ENCODE measurements at regions not wholly inside any gene's neighbourhood (a gene's known extent, or its start where the extent isn't known, plus 50 kb on each side); places are given as distances from the start of the nearest gene placed in this dataset.

DNA sequence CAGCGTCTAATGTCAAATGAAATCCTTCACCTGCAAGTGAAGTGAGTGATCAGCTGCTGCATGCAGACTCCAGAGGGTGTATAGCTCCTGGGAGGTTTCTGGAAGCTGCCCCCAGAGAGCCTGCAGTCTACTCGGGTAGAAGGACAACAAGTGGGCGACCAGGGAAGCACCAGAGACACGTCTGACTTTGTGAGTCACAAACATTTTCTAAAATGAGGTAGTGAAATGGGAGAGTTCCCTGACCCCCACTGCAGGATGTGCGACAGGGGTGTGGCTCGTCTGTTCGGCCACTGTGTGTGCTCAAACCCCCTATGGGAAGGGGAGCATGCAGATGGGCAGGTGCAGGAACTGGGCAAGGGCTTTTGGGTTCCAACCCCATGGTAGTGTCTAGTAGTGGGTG, 177.1 kb upstream of the PRKCQ start:
- H3K27ac Mint-ChIP-seq: no peak overlapping the region
- H3K4me3 Mint-ChIP-seq: no peak overlapping the region
- H3K9me3 Mint-ChIP-seq: no peaks in the 10 kb centered on the region
- H3K36me3 Mint-ChIP-seq (ENCODE audit: low read depth): no peaks in the 10 kb centered on the region
- no peaks in the 10 kb centered on the region for H3K4me1 Mint-ChIP-seq (ENCODE audit: low read depth)
- H3K27me3 Mint-ChIP-seq (ENCODE audit: low read depth): peaks cover 35% of the 10 kb centered on the region

- Mint-ChIP-seq H3K4me1 (ENCODE audit: low read depth) (no peaks in the 10 kb centered on the region), H3K9me3 (no peaks in the 10 kb centered on the region), H3K36me3 (ENCODE audit: low read depth) (no peaks in the 10 kb centered on the region), H3K4me3 (no peak overlapping the region), H3K27me3 (ENCODE audit: low read depth) (peaks cover 35% of the 10 kb centered on the region), H3K27ac (no peak overlapping the region)
These were observed 176.6 kb upstream of the PRKCQ start for GRCh38 chr10:6756716-6757115.

DNA sequence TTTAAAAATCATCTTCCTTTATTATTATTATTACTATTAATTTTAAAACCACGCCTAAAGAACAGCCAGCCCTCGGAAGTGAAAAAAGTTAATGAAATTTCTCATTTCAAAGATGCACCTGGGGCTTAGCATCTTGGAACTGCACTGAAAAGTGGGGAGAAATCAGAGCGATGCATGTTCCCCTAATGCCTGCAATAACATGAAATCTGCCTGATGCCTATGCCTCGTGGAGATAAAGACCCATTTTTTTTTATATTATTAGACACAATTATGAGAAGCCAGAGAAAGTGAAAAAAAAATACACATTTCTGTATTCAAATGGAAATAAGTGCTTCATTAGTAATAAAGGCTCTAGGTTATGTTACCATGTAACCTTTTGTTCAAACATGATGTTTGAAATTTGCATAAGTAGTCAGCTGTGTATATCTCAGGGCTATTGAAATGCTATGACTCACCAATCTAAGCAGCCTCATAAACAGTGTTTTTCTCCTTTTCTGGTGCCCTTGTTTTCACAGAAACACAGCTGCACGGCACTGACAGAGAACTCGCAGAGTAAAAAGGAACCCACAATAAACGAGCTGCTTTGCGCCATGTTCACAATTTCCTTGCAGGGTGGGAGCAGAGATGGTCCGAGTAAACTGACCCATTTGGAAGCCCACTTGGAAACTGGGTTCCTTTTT, 175.8 kb upstream of the PRKCQ start:
- Mint-ChIP-seq H3K4me3 (no peak overlapping the region), H3K4me1 (ENCODE audit: low read depth) (no peaks in the 10 kb centered on the region), H3K27me3 (ENCODE audit: low read depth) (peaks cover 36% of the 10 kb centered on the region)

GRCh38 chr10:6753644-6754043, 173.6 kb upstream of the PRKCQ start:
- H3K27ac Mint-ChIP-seq: no peak overlapping the region
- no peaks in the 10 kb centered on the region for H3K4me1 Mint-ChIP-seq (ENCODE audit: low read depth)
- H3K4me3 Mint-ChIP-seq: no peak overlapping the region
- H3K9me3 Mint-ChIP-seq: no peaks in the 10 kb centered on the region
- H3K27me3 Mint-ChIP-seq (ENCODE audit: low read depth): peaks cover 28% of the 10 kb centered on the region
- no peaks in the 10 kb centered on the region for H3K36me3 Mint-ChIP-seq (ENCODE audit: low read depth)

More for the DNA sequence above, 175.8 kb upstream of the PRKCQ start:
- H3K27ac Mint-ChIP-seq: no peak overlapping the region
- no peaks in the 10 kb centered on the region for H3K36me3 Mint-ChIP-seq (ENCODE audit: low read depth)
- no peaks in the 10 kb centered on the region for H3K9me3 Mint-ChIP-seq

GRCh38 chr10:6751363-6751762, 171.3 kb upstream of the PRKCQ start:
- Mint-ChIP-seq H3K36me3 (ENCODE audit: low read depth) (no peaks in the 10 kb centered on the region), H3K4me1 (ENCODE audit: low read depth) (no peaks in the 10 kb centered on the region), H3K27me3 (ENCODE audit: low read depth) (peaks cover 18% of the 10 kb centered on the region), H3K9me3 (no peaks in the 10 kb centered on the region), H3K27ac (no peak overlapping the region), H3K4me3 (no peak overlapping the region)

GRCh38 chr10:6748981-6749635, 169.0 kb upstream of the PRKCQ start:
- H3K4me1 Mint-ChIP-seq (ENCODE audit: low read depth): no peaks in the 10 kb centered on the region
- H3K27ac Mint-ChIP-seq: no peak overlapping the region
- H3K27me3 Mint-ChIP-seq (ENCODE audit: low read depth): peaks cover 18% of the 10 kb centered on the region
- no peak overlapping the region for H3K4me3 Mint-ChIP-seq
- no peaks in the 10 kb centered on the region for H3K36me3 Mint-ChIP-seq (ENCODE audit: low read depth)
- H3K9me3 Mint-ChIP-seq: no peaks in the 10 kb centered on the region

DNA sequence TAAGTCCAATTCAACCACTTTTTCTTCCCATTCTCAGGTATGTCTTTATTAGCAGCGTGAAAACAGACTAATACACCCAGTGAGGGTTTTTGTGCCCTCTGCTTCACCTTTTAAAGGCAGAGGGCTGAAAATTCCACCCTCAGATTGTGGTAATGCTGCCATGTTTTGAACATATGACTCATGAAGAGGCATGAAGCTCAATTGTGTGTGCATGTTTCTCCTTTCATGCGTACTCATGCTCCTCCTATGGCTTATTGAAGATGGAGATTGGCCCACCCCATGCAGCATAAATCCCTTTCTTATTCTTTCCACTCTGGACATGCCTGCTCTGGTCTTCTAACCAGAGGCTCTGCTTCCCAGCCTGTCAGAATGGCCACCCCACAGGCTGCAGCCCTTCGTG, 168.0 kb upstream of the PRKCQ start:
- no peaks in the 10 kb centered on the region for H3K4me1 Mint-ChIP-seq (ENCODE audit: low read depth)
- peaks cover 14% of the 10 kb centered on the region for H3K27me3 Mint-ChIP-seq (ENCODE audit: low read depth)
- no peaks in the 10 kb centered on the region for H3K9me3 Mint-ChIP-seq
- H3K36me3 Mint-ChIP-seq (ENCODE audit: low read depth): no peaks in the 10 kb centered on the region
- H3K27ac Mint-ChIP-seq: no peak overlapping the region
- H3K4me3 Mint-ChIP-seq: no peak overlapping the region

- no peaks in the 10 kb centered on the region for H3K4me1 Mint-ChIP-seq (ENCODE audit: low read depth)
- no peaks in the 10 kb centered on the region for H3K36me3 Mint-ChIP-seq (ENCODE audit: low read depth)
- H3K27ac Mint-ChIP-seq: no peak overlapping the region
- no peaks in the 10 kb centered on the region for H3K9me3 Mint-ChIP-seq
- H3K4me3 Mint-ChIP-seq: no peak overlapping the region
- H3K27me3 Mint-ChIP-seq (ENCODE audit: low read depth): peaks cover 14% of the 10 kb centered on the region
These were observed 166.7 kb upstream of the PRKCQ start for GRCh38 chr10:6746782-6747181.

- Mint-ChIP-seq H3K4me3 (no peak overlapping the region), H3K27me3 (ENCODE audit: low read depth) (peaks cover 11% of the 10 kb centered on the region), H3K4me1 (ENCODE audit: low read depth) (peaks cover 8% of the 10 kb centered on the region), H3K36me3 (ENCODE audit: low read depth) (no peaks in the 10 kb centered on the region), H3K27ac (no peak overlapping the region), H3K9me3 (no peaks in the 10 kb centered on the region)
These were observed 163.3 kb upstream of the PRKCQ start for GRCh38 chr10:6743291-6743849.

GRCh38 chr10:6741541-6741941, 161.5 kb upstream of the PRKCQ start:
- Mint-ChIP-seq H3K27me3 (ENCODE audit: low read depth) (peaks cover 16% of the 10 kb centered on the region), H3K4me3 (no peak overlapping the region), H3K27ac (no peak overlapping the region), H3K36me3 (ENCODE audit: low read depth) (no peaks in the 10 kb centered on the region), H3K4me1 (ENCODE audit: low read depth) (peaks cover 14% of the 10 kb centered on the region), H3K9me3 (no peaks in the 10 kb centered on the region)

DNA sequence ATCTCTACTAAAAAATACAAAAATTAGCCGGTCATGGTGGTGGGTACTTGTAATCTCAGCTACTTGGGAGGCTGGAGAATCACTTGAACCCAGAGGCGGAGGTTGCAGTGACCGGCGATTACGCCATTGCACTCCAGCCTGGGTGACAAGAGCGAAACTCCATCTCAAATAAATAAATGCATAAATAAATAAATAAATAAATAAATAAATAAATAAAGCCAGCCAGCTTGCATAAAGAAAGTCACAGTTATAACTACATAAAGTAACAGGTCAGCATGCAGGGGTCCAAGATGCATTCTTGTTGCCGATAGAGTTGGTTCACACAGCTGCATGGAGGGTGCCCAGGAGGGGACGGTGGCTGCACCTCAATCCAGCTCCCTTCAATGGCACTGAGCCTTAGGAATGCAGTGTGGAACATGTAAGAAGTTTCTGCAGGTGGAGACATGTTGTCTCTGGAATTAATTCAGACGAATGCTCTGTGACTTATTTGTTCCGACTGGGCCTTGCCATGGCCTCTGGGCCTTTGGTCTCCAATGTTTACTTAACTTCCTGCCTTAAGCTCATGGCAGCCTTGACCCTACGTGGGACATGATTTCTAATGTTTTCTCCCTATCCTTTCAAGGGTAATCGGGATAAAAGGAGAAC, 159.6 kb upstream of the PRKCQ start:
- Mint-ChIP-seq H3K4me3 (no peak overlapping the region), H3K27ac (no peak overlapping the region), H3K27me3 (ENCODE audit: low read depth) (peaks cover 32% of the 10 kb centered on the region), H3K36me3 (ENCODE audit: low read depth) (no peaks in the 10 kb centered on the region), H3K9me3 (no peaks in the 10 kb centered on the region), H3K4me1 (ENCODE audit: low read depth) (peaks cover 14% of the 10 kb centered on the region)

GRCh38 chr10:6738112-6738768, 158.2 kb upstream of the PRKCQ start:
- Mint-ChIP-seq H3K27me3 (ENCODE audit: low read depth) (peaks cover 41% of the 10 kb centered on the region), H3K4me3 (peak overlapping the region; percentile 1)

DNA sequence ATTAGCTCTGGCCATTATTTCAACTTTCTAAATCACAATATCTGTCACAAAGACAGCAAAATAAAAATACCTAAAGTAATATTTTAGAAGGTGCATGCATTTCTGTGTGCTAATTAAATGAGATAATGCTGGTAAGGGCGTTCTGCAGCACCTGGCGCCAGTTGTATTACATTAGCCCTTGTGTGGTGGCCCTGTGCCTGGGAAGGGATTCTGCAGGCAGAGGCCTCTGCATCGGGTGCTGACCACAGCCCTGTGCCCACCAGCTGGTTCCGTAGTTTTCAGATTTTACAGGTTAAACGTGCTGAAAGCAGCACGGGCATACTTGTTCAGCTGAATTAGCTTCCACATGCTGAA, 157.7 kb upstream of the PRKCQ start:
- peaks cover 14% of the 10 kb centered on the region for H3K4me1 Mint-ChIP-seq (ENCODE audit: low read depth)
- no peaks in the 10 kb centered on the region for H3K9me3 Mint-ChIP-seq
- H3K27me3 Mint-ChIP-seq (ENCODE audit: low read depth): peaks cover 46% of the 10 kb centered on the region
- no peaks in the 10 kb centered on the region for H3K36me3 Mint-ChIP-seq (ENCODE audit: low read depth)
- H3K27ac Mint-ChIP-seq: no peak overlapping the region
- no peak overlapping the region for H3K4me3 Mint-ChIP-seq

More at GRCh38 chr10:6738112-6738768, 158.2 kb upstream of the PRKCQ start:
- no peaks in the 10 kb centered on the region for H3K9me3 Mint-ChIP-seq
- peak overlapping the region; percentile 31 for H3K27ac Mint-ChIP-seq
- no peaks in the 10 kb centered on the region for H3K36me3 Mint-ChIP-seq (ENCODE audit: low read depth)
- H3K4me1 Mint-ChIP-seq (ENCODE audit: low read depth): peaks cover 14% of the 10 kb centered on the region

DNA sequence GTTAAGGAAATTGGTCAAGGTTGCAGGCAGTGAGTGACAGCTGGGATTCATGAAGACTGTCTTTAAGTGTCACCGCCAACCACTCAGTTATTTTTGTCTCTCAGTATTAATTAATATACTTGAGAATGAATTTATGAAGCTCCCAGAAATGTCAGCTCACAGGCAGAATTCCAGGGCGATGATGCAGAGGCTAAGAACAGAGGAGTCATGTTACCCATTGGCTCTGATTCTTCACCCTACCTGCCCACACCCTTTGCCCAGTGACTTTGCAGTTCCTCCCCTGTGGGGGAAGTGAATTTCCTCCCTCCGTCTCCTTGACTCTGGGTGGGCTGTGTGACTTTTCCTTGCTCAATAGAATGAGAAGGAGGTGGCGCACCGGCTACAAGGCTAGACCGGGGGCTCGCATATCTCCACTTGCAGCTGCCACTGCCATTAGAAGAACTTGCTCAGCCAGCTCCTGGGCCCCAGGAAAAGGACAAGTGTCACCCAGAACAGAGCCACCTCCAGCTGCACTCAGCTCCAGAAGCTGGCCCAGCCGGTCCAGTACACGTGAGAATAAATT, 157.1 kb upstream of the PRKCQ start:
- Mint-ChIP-seq H3K9me3 (no peaks in the 10 kb centered on the region), H3K4me3 (no peak overlapping the region), H3K36me3 (ENCODE audit: low read depth) (no peaks in the 10 kb centered on the region), H3K27ac (no peak overlapping the region), H3K4me1 (ENCODE audit: low read depth) (peaks cover 14% of the 10 kb centered on the region), H3K27me3 (ENCODE audit: low read depth) (peaks cover 49% of the 10 kb centered on the region)
